ENCODE measurements at regions not wholly inside any gene's neighbourhood (a gene's known extent, or its start where the extent isn't known, plus 50 kb on each side); places are given as distances from the start of the nearest gene placed in this dataset.
"Not testable (repeated sequence)": the region's sequence is repeated elsewhere in the genome, so short reads cannot be mapped to it uniquely, and the experiment has no call there.

GRCh38 chr1:195738966-195739650 is 869.1 kb downstream of the KCNT2 start:
- H3K4me3 ChIP-seq (ENCODE audit: low read depth, low read length), result no peak overlapping the region
- no peak for DNase-seq (ENCODE audit: low read depth)
- no peak for TF ChIP-seq CTCF (conservative IDR thresholded peaks at IDR 0.05; ENCODE audit: low read depth, low read length)

GRCh38 chr1:195735140-195735539 is 873.1 kb downstream of the KCNT2 start:
- no peak overlapping the region for H3K4me3 ChIP-seq (ENCODE audit: low read depth, low read length)
- no peak for TF ChIP-seq CTCF (conservative IDR thresholded peaks at IDR 0.05; ENCODE audit: low read depth, low read length)
- no peak for DNase-seq (ENCODE audit: low read depth)

- peak; percentile 48 for TF ChIP-seq CTCF (conservative IDR thresholded peaks at IDR 0.05; ENCODE audit: low read depth, low read length)
- no peak for DNase-seq (ENCODE audit: low read depth)
- no peak overlapping the region for H3K4me3 ChIP-seq (ENCODE audit: low read depth, low read length)
Observed at GRCh38 chr1:195733826-195734225, 874.4 kb downstream of the KCNT2 start.

GRCh38 chr1:195733408-195733807 is 874.8 kb downstream of the KCNT2 start:
- DNase-seq (ENCODE audit: low read depth), result no peak
- no peak for TF ChIP-seq CTCF (conservative IDR thresholded peaks at IDR 0.05; ENCODE audit: low read depth, low read length)
- H3K4me3 ChIP-seq (ENCODE audit: low read depth, low read length), result no peak overlapping the region

GRCh38 chr1:195731385-195731784 is 876.9 kb downstream of the KCNT2 start:
- no peak for TF ChIP-seq CTCF (conservative IDR thresholded peaks at IDR 0.05; ENCODE audit: low read depth, low read length)
- H3K4me3 ChIP-seq (ENCODE audit: low read depth, low read length), result no peak overlapping the region
- DNase-seq (ENCODE audit: low read depth), result no peak

GRCh38 chr1:195723796-195724194 is 884.4 kb downstream of the KCNT2 start:
- no peak for TF ChIP-seq CTCF (conservative IDR thresholded peaks at IDR 0.05; ENCODE audit: low read depth, low read length)
- no peak for DNase-seq (ENCODE audit: low read depth)
- H3K4me3 ChIP-seq (ENCODE audit: low read depth, low read length), result no peak overlapping the region

- not testable (repeated sequence) for DNase-seq (ENCODE audit: low read depth); H3K4me3 ChIP-seq (ENCODE audit: low read depth, low read length)
Observed at GRCh38 chr1:195722852-195723795, 885.1 kb downstream of the KCNT2 start.

- DNase-seq (ENCODE audit: low read depth); H3K4me3 ChIP-seq (ENCODE audit: low read depth, low read length): not testable (repeated sequence)
Observed at GRCh38 chr1:195722146-195722545, 886.1 kb downstream of the KCNT2 start.

Measured in epithelial cell of proximal tubule (primary cell).